ENCODE measurements at regions not wholly inside any gene's neighbourhood (a gene's known extent, or its start where the extent isn't known, plus 50 kb on each side); places are given as distances from the start of the nearest gene placed in this dataset.

GRCh38 chr4:174408841-174409552, 113.3 kb downstream of the HPGD start (continued):
- TF ChIP-seq EZH2 (IDR thresholded peaks at IDR 0.05; ENCODE audit: low read depth, low read length, severe bottlenecking): no peak
- no peak for TF ChIP-seq ATF3 (IDR thresholded peaks at IDR 0.05; ENCODE audit: insufficient read depth, low read depth, low read length)
- no peak for TF ChIP-seq SP1 (IDR thresholded peaks at IDR 0.05; ENCODE audit: low read depth, low read length)
- TF ChIP-seq KDM4A (IDR thresholded peaks at IDR 0.05; ENCODE audit: low read depth, low read length, severe bottlenecking): no peak
